Loucy (cell line): ENCODE measurements at regions not wholly inside any gene's neighbourhood (a gene's known extent, or its start where the extent isn't known, plus 50 kb on each side); places are given as distances from the start of the nearest gene placed in this dataset.

Experiments used
- H2AFZ ChIP-seq: fragments of 200-600 bp; sonication (generic); 2 replicates; pipeline ENCODE4 v1.6.0; 2016; ENCODE audit warnings: antibody characterized with exemption, mild to moderate bottlenecking, low read length, moderate library complexity
- H3F3A ChIP-seq: fragments of 200-600 bp; 2 replicates; pipeline ENCODE4 v1.6.0; 2016; ENCODE audit warnings: antibody characterized with exemption, low read depth, mild to moderate bottlenecking
- H3K27me3 ChIP-seq: fragments of 200-600 bp; sonication (generic); 2 replicates; pipeline ENCODE4 v1.6.1; 2014; ENCODE audit warnings: low read length, mild to moderate bottlenecking; ENCODE audit not compliant: insufficient read depth, poor library complexity, severe bottlenecking
- H3K36me3 ChIP-seq: fragments of 200-600 bp; sonication (generic); 2 replicates; pipeline ENCODE4 v1.6.1; 2016; ENCODE audit warnings: low read length; ENCODE audit not compliant: insufficient read depth
- H3K4me1 ChIP-seq: fragments of 200-600 bp; sonication (generic); 2 replicates; pipeline ENCODE4 v1.5.1; 2014; ENCODE audit warnings: low read length, mild to moderate bottlenecking; ENCODE audit not compliant: insufficient read depth, poor library complexity, severe bottlenecking
- H3K4me2 ChIP-seq: fragments of 200-600 bp; sonication (generic); 2 replicates; pipeline ENCODE4 v1.6.0; 2014; ENCODE audit warnings: antibody characterized with exemption, low read length, low read depth, mild to moderate bottlenecking; ENCODE audit not compliant: poor library complexity, severe bottlenecking
- H3K4me3 ChIP-seq: fragments of 200-600 bp; sonication (generic); 2 replicates; pipeline ENCODE4 v1.5.1; 2014; ENCODE audit warnings: low read length, mild to moderate bottlenecking, mixed read lengths; ENCODE audit not compliant: poor library complexity, severe bottlenecking
- H3K79me2 ChIP-seq: fragments of 200-600 bp; sonication (generic); 2 replicates; pipeline ENCODE4 v1.6.1; 2014; ENCODE audit warnings: low read length; ENCODE audit not compliant: insufficient read depth
- H3K9ac ChIP-seq: fragments of 200-600 bp; sonication (generic); 2 replicates; pipeline ENCODE4 v1.6.0; 2014; ENCODE audit warnings: mild to moderate bottlenecking, low read depth, low read length, moderate library complexity; ENCODE audit not compliant: poor library complexity, severe bottlenecking
- H3K9me2 ChIP-seq: fragments of 200-600 bp; sonication (generic); replicated peaks from 2 replicates; pipeline ENCODE4 v1.6.1; 2016; ENCODE audit warnings: low read depth, low read length, mixed read lengths
- H3K9me3 ChIP-seq: fragments of 200-600 bp; sonication (generic); 2 replicates; pipeline ENCODE4 v1.6.1; 2014; ENCODE audit warnings: mild to moderate bottlenecking, antibody characterized with exemption, low read length, low read depth; ENCODE audit not compliant: insufficient read depth
- H4K20me1 ChIP-seq: fragments of 200-600 bp; sonication (generic); 2 replicates; pipeline ENCODE4 v1.6.0; 2014; ENCODE audit warnings: antibody characterized with exemption, low read length, mild to moderate bottlenecking; ENCODE audit not compliant: insufficient read depth, poor library complexity, severe bottlenecking
- EZH2phosphoT487 ChIP-seq: fragments of 200-600 bp; IDR thresholded peaks from 2 replicates; pipeline ENCODE4 v1.6.1; 2018; ENCODE audit warnings: antibody characterized with exemption, mild to moderate bottlenecking, moderate library complexity, borderline replicate concordance
- TF ChIP-seq, protein P1 (sequence below): fragments of 200-600 bp; sonication (generic); conservative IDR thresholded peaks from 2 replicates; pipeline ENCODE4 v1.5.1; 2014; ENCODE audit warnings: mild to moderate bottlenecking, antibody characterized with exemption, low read length

DNA sequence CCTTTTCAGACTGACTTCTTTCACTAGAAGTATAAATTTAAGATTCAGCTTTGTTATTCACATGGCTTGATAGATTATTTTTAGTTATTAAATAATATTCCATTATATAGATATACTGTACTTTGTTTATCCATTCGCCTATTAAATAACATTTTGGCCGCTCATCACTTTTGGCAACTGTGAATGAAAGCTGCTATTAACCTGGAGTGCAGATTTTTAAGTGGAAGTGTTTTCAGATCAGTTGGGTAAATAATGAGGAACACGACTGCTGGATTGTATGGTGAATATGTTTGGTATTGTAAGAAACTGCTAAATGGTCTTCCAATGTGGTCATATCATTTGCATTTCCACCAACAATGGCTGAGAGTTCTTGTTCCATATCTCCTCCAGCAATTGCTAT is 97.6 kb upstream of the ZNF804B start:
- H4K20me1 ChIP-seq = no peaks in the 10 kb centered on the region
- no peaks in the 10 kb centered on the region for H3K27me3 ChIP-seq
- H3F3A ChIP-seq = no peaks in the 10 kb centered on the region
- H3K4me1 ChIP-seq = no peaks in the 10 kb centered on the region
- H3K79me2 ChIP-seq = no peaks in the 10 kb centered on the region
- no peak overlapping the region for H3K4me2 ChIP-seq
- H2AFZ ChIP-seq = no peak overlapping the region
- H3K9me2 ChIP-seq = no peaks in the 10 kb centered on the region
- no peaks in the 10 kb centered on the region for H3K9me3 ChIP-seq
- no peak overlapping the region for H3K4me3 ChIP-seq
- TF ChIP-seq EZH2phosphoT487 = no peak
- TF ChIP-seq, protein P1, sequence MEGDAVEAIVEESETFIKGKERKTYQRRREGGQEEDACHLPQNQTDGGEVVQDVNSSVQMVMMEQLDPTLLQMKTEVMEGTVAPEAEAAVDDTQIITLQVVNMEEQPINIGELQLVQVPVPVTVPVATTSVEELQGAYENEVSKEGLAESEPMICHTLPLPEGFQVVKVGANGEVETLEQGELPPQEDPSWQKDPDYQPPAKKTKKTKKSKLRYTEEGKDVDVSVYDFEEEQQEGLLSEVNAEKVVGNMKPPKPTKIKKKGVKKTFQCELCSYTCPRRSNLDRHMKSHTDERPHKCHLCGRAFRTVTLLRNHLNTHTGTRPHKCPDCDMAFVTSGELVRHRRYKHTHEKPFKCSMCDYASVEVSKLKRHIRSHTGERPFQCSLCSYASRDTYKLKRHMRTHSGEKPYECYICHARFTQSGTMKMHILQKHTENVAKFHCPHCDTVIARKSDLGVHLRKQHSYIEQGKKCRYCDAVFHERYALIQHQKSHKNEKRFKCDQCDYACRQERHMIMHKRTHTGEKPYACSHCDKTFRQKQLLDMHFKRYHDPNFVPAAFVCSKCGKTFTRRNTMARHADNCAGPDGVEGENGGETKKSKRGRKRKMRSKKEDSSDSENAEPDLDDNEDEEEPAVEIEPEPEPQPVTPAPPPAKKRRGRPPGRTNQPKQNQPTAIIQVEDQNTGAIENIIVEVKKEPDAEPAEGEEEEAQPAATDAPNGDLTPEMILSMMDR = no peak
- no peak overlapping the region for H3K9ac ChIP-seq
- H3K36me3 ChIP-seq = no peaks in the 10 kb centered on the region

DNA sequence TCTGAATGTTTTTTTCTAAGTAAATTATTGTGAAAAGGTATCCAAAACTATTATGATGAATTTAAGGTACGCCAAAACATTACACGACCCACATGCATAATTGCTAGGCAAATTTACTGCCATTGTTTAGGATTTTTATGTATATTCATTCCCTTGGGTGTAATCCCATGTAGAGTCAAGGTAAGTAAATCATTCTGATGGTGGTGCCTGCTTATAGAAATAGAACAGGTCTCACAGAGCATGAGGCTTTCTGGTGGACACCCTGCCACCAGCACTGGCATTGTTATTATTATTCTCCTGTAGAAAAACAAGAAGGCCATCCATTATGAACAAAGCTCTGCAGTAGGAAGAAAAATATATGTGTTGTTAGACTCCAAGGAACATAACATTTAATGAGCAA is 111.7 kb upstream of the ZNF804B start:
- no peaks in the 10 kb centered on the region for H3F3A ChIP-seq
- H3K9me3 ChIP-seq = no peaks in the 10 kb centered on the region
- no peak overlapping the region for H2AFZ ChIP-seq
- no peaks in the 10 kb centered on the region for H3K36me3 ChIP-seq
- H3K79me2 ChIP-seq = no peaks in the 10 kb centered on the region
- no peaks in the 10 kb centered on the region for H3K27me3 ChIP-seq
- no peak overlapping the region for H3K4me2 ChIP-seq
- TF ChIP-seq, protein P1 = no peak
- no peak for TF ChIP-seq EZH2phosphoT487
- H4K20me1 ChIP-seq = no peaks in the 10 kb centered on the region
- H3K9me2 ChIP-seq = no peaks in the 10 kb centered on the region
- H3K4me3 ChIP-seq = no peak overlapping the region
- no peak overlapping the region for H3K9ac ChIP-seq
- H3K4me1 ChIP-seq = no peaks in the 10 kb centered on the region

DNA sequence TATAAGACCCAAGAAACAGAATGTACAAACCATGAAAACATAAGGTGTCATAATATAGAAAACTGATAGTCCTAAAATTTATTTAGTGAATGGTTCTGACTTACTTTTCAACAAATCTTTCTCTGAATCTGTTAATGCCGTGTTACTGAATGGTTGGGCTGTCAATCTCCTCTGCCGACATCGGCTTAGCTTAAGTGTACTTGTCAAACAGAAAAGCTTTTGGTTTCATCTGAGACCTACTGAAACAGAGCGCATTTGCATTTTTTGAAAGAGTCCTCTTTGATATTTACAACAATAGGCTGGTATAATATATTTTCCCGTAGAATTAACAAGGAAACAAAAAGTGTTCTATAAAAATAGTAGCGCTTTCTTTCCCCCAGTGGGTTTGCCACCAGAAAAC is 120.9 kb upstream of the ZNF804B start:
- Histone ChIP-seq H3K27me3 (no peaks in the 10 kb centered on the region), H3K4me1 (no peaks in the 10 kb centered on the region), H3K4me3 (no peak overlapping the region), H3K36me3 (no peaks in the 10 kb centered on the region), H3K4me2 (no peak overlapping the region), H2AFZ (no peak overlapping the region), H4K20me1 (no peaks in the 10 kb centered on the region), H3K9me2 (no peaks in the 10 kb centered on the region), H3F3A (no peaks in the 10 kb centered on the region), H3K9me3 (no peaks in the 10 kb centered on the region), H3K79me2 (no peaks in the 10 kb centered on the region), H3K9ac (no peak overlapping the region)
- TF ChIP-seq, protein P1 = no peak
- no peak for TF ChIP-seq EZH2phosphoT487
